Retinal pigment epithelial cell (primary cell): ENCODE measurements at regions not wholly inside any gene's neighbourhood (a gene's known extent, or its start where the extent isn't known, plus 50 kb on each side); places are given as distances from the start of the nearest gene placed in this dataset.
A peak's percentile ranks its signal among the peaks of the same experiment; 100 is the strongest.

Experiments used
- DNase-seq: peaks from one replicate; pipeline ENCODE4 v3.0.0-alpha.2; 2010; ENCODE audit warnings: low read depth
- H3K4me3 ChIP-seq: 2 replicates; pipeline ENCODE4 v1.5.1; 2011; ENCODE audit warnings: mild to moderate bottlenecking, low read length, control low read depth, moderate library complexity
- CTCF ChIP-seq: conservative IDR thresholded peaks from 2 replicates; pipeline ENCODE4 v1.5.1; 2011; ENCODE audit warnings: low read depth, low read length, control low read depth, inconsistent platforms

- TF ChIP-seq CTCF, result no peak
- no peak for DNase-seq
- H3K4me3 ChIP-seq, result no peak overlapping the region
Measured at GRCh38 chr18:40897884-40898283, 1057.2 kb upstream of the PIK3C3 start.

- no peak for DNase-seq
- no peak for TF ChIP-seq CTCF
- H3K4me3 ChIP-seq, result no peak overlapping the region
Measured at GRCh38 chr18:40883271-40883670, 1071.8 kb upstream of the PIK3C3 start.

- DNase-seq, result peak; percentile 73
- TF ChIP-seq CTCF, result no peak
- no peak overlapping the region for H3K4me3 ChIP-seq
Measured at GRCh38 chr18:40882468-40882867, 1072.6 kb upstream of the PIK3C3 start.

- DNase-seq, result no peak
- no peak overlapping the region for H3K4me3 ChIP-seq
- no peak for TF ChIP-seq CTCF
Measured at GRCh38 chr18:40878371-40878770, 1076.7 kb upstream of the PIK3C3 start.

GRCh38 chr18:40877096-40877495, 1077.9 kb upstream of the PIK3C3 start:
- TF ChIP-seq CTCF, result no peak
- H3K4me3 ChIP-seq, result no peak overlapping the region
- peak; percentile 85 for DNase-seq

- DNase-seq, result no peak
- TF ChIP-seq CTCF, result no peak
Measured at GRCh38 chr18:40875101-40875615, 1079.9 kb upstream of the PIK3C3 start.

GRCh38 chr18:40874233-40874632, 1080.8 kb upstream of the PIK3C3 start:
- DNase-seq, result no peak
- H3K4me3 ChIP-seq, result no peak overlapping the region
- TF ChIP-seq CTCF, result no peak

More at GRCh38 chr18:40875101-40875615, 1079.9 kb upstream of the PIK3C3 start:
- H3K4me3 ChIP-seq, result no peak overlapping the region
